ENCODE measurements at regions not wholly inside any gene's neighbourhood (a gene's known extent, or its start where the extent isn't known, plus 50 kb on each side); places are given as distances from the start of the nearest gene placed in this dataset.

DNA sequence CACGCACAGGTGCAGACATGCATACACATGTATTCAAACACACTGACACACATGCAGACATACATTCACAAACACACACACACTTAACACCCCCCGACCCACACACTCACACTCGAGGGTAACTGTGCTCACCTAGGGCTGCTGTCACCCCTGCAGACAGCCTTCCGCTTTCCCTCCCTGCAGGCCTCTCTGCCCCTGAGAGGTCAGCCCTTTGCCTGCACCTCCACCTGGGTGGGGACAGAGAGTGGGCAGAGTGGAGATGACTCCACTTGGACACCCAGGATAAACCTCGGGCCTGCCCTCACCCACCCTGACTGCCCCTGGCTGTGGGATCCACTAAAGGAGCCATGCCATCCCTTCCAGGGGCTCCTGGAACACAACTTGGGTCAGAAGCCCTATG, 264.3 kb downstream of the PTPRU start:
- no peak overlapping the region for H3K4me3 Mint-ChIP-seq (ENCODE audit: unreplicated experiment)
- peaks cover 3% of the 10 kb centered on the region for H3K36me3 Mint-ChIP-seq (ENCODE audit: low read depth, unreplicated experiment)
- DNase-seq (ENCODE audit: low spot score), result no peak
- no peak overlapping the region for H3K27ac Mint-ChIP-seq (ENCODE audit: unreplicated experiment)
- TF ChIP-seq, protein P1, sequence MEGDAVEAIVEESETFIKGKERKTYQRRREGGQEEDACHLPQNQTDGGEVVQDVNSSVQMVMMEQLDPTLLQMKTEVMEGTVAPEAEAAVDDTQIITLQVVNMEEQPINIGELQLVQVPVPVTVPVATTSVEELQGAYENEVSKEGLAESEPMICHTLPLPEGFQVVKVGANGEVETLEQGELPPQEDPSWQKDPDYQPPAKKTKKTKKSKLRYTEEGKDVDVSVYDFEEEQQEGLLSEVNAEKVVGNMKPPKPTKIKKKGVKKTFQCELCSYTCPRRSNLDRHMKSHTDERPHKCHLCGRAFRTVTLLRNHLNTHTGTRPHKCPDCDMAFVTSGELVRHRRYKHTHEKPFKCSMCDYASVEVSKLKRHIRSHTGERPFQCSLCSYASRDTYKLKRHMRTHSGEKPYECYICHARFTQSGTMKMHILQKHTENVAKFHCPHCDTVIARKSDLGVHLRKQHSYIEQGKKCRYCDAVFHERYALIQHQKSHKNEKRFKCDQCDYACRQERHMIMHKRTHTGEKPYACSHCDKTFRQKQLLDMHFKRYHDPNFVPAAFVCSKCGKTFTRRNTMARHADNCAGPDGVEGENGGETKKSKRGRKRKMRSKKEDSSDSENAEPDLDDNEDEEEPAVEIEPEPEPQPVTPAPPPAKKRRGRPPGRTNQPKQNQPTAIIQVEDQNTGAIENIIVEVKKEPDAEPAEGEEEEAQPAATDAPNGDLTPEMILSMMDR (IDR thresholded peaks at IDR 0.05; ENCODE audit: unreplicated experiment), result no peak
- H3K9me3 Mint-ChIP-seq (ENCODE audit: unreplicated experiment), result no peaks in the 10 kb centered on the region
- H3K4me1 Mint-ChIP-seq (ENCODE audit: unreplicated experiment), result no peaks in the 10 kb centered on the region
- peaks cover 6% of the 10 kb centered on the region for H3K27me3 Mint-ChIP-seq (ENCODE audit: unreplicated experiment)

GRCh38 chr1:29500041-29500440, 263.7 kb downstream of the PTPRU start:
- DNase-seq (ENCODE audit: low spot score), result no peak
- Mint-ChIP-seq H3K36me3 (ENCODE audit: low read depth, unreplicated experiment) (peaks cover 3% of the 10 kb centered on the region), H3K27me3 (ENCODE audit: unreplicated experiment) (peaks cover 6% of the 10 kb centered on the region), H3K4me3 (ENCODE audit: unreplicated experiment) (no peak overlapping the region), H3K27ac (ENCODE audit: unreplicated experiment) (no peak overlapping the region), H3K4me1 (ENCODE audit: unreplicated experiment) (no peaks in the 10 kb centered on the region), H3K9me3 (ENCODE audit: unreplicated experiment) (no peaks in the 10 kb centered on the region)
- TF ChIP-seq, protein P1 (IDR thresholded peaks at IDR 0.05; ENCODE audit: unreplicated experiment), result no peak

GRCh38 chr1:29499104-29499650, 262.9 kb downstream of the PTPRU start:
- H3K4me1 Mint-ChIP-seq (ENCODE audit: unreplicated experiment), result no peaks in the 10 kb centered on the region
- peaks cover 3% of the 10 kb centered on the region for H3K36me3 Mint-ChIP-seq (ENCODE audit: low read depth, unreplicated experiment)
- H3K4me3 Mint-ChIP-seq (ENCODE audit: unreplicated experiment), result no peak overlapping the region
- TF ChIP-seq, protein P1 (IDR thresholded peaks at IDR 0.05; ENCODE audit: unreplicated experiment), result no peak
- no peak overlapping the region for H3K27ac Mint-ChIP-seq (ENCODE audit: unreplicated experiment)
- no peak for DNase-seq (ENCODE audit: low spot score)
- no peaks in the 10 kb centered on the region for H3K9me3 Mint-ChIP-seq (ENCODE audit: unreplicated experiment)
- H3K27me3 Mint-ChIP-seq (ENCODE audit: unreplicated experiment), result peaks cover 4% of the 10 kb centered on the region

- DNase-seq (ENCODE audit: low spot score), result no peak
- Mint-ChIP-seq H3K27me3 (ENCODE audit: unreplicated experiment) (peaks cover 3% of the 10 kb centered on the region), H3K4me3 (ENCODE audit: unreplicated experiment) (no peak overlapping the region), H3K27ac (ENCODE audit: unreplicated experiment) (no peak overlapping the region), H3K4me1 (ENCODE audit: unreplicated experiment) (no peaks in the 10 kb centered on the region), H3K9me3 (ENCODE audit: unreplicated experiment) (no peaks in the 10 kb centered on the region), H3K36me3 (ENCODE audit: low read depth, unreplicated experiment) (peaks cover 3% of the 10 kb centered on the region)
- TF ChIP-seq, protein P1 (IDR thresholded peaks at IDR 0.05; ENCODE audit: unreplicated experiment), result no peak
Measured at GRCh38 chr1:29498126-29499103, 262.1 kb downstream of the PTPRU start.

Data from endothelial cell (in vitro differentiated cells).